GM18858 (cell line): ENCODE measurements at regions not wholly inside any gene's neighbourhood (a gene's known extent, or its start where the extent isn't known, plus 50 kb on each side); places are given as distances from the start of the nearest gene placed in this dataset.
A peak's percentile ranks its signal among the peaks of the same experiment; 100 is the strongest.

Experiments
- ATAC-seq: cut with Tn5 transposase; IDR thresholded peaks from one replicate; pipeline ENCODE4 v1.9.1; 2021; ENCODE audit not compliant: unreplicated experiment

DNA sequence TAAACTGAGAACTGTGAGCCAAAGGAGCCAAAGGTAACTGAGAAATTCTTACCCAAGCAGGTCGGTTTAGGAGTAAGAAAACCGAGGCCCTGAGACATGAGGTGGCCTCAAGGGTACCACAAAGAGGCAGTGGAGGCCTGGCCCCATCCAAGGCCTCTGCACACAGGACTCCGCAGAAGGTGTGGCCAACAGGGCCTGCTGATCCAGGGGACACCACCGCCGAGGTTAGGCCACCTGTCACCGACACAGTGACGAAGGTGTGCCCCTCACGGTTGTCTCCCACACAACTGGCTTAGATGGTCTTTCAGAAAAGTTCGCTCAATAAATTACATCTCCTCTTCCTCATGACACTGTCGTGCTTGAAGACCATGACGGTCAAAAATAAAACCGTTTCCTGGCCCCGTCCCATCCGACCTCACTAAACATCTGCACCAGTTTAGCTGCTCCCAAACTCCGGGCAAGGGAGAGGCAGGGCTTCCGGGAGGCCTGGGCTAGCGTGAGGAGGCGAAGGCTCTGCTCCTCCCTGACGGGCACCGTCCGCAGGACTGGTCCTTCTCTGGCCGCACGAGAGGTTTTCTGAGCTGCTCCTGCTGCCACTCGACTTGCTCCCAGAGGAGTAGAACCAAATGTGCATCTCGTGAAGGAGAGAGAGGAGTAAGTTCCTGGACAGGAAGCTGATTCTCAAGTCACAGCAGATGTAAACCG lies 442.0 kb downstream of the EIPR1 start:
- ATAC-seq: no peak

DNA sequence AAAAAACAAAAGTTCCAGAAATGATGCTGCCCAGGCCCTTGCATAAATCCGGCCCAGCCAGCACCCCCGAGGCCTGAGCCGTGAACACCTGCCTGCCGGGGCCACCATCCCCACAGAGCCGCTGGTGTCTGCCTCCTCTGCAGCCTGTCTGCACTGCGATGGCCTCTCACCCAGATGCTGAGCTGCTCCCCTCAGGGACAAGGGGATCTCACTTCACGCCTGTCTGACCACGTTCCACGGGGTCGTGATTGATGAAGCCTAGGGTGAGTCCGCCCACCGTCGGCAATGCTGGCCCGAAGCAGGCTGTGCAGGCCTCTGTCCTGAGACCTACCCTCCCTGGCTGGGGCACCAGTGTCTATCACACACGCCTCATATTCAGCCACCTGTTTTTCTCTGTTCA lies 444.2 kb downstream of the EIPR1 start:
- no peak for ATAC-seq

DNA sequence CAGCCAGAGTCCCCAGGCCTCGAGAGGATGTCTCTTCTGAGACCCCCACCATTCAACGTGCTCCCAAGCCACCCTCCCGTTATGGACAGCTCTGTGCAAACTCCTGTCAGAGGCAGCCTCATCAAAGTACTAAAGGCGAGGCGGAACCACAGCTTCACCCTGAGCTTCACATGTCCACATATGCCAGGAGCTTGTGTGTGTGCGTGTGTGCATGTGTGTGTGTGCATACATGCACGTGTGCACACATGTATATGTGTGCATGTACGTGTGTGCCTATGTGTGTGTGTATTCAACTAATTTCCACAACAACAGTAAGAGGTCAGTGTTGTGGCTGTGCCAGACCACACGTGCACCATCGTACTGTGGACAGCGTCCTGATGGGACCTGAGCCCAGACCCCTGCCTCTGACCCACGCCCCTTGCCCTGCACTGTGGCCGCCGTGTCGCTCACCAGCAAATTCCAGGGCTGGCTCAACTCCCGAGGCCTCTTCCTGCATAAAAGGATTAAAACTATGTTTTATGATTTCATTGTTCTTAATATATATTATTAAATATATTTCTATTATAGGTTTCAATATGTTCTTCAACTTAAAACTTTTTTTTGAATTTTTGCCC lies 444.8 kb downstream of the EIPR1 start:
- ATAC-seq: no peak

DNA sequence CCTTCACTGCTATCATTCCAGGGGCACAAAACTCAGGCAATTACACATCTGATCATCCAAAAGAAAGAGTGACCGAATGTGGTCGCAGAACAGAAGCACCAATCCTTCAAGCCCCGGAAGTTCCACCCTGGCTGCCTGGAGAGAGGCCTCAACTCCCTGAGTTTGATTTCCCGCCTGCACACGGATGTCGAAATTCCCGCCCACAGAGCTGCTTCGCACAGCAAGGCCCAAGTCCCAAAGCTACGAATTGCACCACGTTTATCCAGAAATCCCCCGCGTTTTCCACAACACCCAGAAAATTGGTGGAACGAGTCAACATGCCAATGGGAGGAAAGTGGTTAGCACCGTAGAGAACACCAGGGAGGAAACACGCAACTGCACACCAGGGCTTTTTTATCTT lies 445.4 kb downstream of the EIPR1 start:
- no peak for ATAC-seq

DNA sequence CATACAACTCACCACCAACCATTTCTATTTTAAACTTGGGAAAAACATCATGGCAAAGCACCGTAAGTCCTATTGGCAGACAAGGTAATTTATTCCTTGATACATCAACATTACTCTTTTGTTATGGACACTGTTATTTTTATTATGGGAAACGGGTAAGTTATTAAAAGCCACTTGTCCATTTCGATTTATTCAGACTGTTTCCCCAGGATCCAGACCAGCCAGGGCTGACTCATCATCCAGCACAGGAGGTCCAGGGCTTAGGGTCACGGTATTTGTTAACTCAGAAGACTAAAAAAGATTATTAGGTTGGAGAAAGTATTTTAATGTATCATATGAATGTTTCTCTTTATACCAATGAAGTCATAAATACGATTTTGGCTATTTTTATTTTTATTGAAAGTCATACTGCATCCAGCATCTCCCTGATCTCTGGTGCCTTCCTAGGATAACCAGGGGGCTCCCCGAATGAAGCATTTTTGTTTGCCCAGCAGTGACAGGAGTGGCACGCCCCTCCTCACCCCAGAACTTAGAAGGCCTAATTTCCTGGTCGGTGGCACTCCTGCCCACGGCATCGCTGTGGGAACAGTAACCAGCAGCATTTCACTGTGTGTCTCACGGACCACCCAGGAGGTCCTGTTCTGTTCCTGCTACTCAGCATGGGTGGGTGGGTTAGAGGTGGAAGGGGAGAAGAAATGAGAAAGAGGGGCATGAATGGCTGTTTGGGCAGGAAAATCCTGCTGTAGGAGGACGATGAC lies 446.1 kb downstream of the EIPR1 start:
- no peak for ATAC-seq

DNA sequence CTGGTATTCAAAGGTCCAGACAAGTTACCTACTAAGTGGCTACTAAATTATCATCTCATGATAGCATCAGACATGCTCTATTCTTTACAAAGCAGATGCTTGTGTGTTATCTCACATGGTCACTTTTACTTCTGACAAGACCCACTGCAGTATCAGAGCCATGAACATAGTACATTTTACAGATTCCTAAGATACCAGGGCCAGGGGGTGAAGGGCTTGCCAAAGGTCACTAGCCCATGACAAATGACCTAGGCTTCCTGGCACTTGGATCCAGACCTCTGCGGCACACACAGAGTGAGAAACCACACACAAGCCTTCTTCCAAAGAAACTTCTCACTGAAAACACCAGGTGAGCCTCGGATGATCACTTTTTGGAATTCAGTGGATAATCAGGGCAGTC lies 446.8 kb downstream of the EIPR1 start:
- ATAC-seq: no peak

DNA sequence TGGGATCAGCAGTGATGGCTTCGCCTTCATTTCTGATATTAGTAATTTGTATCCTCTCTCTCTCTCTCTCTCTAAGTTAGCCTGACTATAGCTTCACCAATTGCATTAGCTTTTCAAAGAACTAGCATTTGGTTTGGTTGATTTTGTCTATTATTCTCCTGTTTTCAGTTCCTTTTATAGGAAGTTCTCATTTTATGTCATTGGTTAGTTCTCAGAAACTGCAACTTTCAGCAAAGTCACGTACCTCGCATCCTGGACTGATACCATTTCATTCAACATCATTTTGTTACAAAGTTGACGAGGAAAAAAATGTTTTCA lies 450.8 kb downstream of the EIPR1 start:
- peak; percentile 38 for ATAC-seq

DNA sequence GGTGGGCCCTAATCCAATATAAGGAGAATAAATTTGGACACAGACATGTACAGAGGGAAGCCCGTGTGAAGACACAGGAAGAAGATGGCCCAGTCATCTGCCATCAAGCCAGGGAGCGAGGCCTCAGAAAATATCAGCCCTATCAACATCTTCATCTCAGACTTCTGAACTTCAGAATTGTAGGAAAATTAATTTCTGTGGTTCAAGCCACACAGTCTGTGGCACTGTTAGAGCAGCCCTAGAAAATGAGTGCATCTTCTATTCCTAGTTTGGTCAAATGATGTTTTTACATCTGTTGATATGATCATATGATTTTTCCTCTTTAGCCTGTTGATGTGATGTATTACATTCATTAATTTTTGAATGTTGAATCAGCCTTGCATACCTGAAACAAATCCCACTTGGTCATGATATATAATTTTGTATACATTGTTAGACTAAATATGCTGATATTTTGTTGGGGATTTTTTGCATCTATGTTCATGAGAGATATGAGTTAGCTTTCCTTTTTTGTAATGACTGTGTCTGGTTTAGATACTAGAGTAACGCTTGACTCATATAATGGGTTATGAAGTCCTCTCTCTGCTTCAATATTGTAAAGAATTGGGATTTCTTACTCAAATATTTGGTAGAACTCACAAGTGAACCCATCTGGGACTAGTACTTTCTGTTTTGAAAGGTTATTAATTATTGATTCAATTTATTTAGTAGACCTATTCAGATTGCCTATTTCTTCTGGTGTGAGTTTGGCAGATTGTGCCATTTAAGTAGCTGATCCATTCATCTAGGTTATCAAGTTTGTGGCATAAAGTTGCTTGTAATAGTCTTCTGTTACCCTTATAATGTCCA lies 451.4 kb downstream of the EIPR1 start:
- ATAC-seq: peak; percentile 85

DNA sequence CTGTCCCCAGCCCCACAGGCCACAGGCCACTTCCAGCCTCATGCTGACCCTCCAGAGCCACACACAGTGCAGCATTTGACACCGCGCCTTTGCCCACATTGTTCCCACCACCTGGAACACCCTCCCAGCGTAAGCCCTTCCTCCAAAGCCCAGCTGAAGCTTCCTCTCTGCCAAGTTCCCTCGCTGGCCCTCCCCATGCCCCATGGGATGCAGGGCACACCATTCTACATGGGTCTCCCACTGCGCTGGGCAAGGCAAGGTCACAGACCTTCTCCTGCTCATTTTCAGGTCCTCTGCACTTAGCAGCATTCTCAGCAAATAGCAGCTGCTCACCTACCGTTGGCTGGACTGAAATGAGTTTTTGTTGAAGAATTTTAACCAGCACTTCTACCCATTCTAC lies 455.5 kb downstream of the EIPR1 start:
- no peak for ATAC-seq

DNA sequence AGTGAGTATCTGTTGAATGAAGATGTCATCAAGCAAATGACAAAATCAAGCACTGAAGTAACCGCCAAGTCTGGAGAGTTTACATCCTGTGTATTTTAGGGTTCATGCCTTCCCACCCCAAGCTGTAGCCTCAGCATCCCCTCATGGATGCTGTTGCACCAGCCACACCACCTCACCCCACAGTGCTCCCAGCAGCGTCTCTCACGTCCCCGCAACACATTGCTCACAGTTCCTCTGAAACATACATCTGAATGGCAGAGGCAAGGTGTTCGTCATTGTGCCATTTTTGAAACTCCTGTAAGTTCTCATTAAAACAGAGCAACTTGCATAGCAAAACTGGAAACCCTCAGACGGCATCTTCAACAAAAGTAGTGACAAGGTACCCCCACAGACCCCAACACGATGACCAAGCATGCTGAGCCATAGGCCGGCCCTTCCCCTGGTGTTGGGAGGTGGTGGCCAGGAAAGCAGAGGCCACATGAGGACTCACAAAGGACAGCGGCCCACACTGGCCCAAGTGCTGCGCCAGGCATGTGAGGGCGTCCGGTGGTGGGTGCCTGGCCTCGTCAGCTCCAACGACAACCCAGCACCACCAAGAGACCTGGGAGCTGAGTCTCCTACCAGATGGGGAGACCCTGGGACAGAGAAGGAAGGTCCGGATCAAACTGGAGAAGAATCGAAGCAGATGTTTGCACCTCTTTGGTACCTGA lies 456.5 kb downstream of the EIPR1 start:
- no peak for ATAC-seq

DNA sequence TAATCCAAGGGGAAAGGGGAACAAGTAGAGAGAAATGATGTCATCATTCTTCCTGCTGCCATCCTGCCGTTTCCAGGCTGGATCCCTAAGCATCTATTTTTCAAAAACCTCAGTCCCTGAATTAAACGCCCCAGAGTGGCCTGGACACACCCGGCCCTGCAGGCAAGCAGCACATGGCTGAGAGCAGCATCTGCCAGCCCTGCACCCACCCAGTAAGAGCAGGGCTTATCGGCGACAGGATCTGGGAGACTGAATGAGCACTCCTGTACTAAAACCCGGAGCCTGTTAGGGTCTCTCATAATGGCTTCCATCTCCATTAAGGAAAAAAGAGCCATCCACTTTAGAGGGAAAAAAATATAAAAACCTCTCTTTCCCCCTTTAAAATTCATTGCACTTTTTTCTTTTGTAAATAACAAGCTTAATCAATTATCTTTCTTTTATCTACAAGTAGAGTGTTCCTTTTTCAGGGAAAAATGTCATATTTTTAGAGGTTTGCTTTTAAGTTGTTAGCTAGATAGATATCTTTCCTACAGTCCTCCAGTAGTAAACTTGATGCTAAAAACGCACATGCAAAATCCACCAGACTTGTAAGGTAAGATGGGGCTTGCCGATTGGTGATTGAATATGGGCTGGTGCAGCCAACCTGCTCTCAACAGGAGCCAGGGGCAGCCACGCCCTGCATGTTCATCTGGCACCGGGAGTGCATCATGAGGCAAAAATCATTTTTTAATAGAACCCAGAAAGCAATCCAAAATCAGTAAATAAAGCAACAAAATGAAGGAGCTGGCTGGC lies 457.8 kb downstream of the EIPR1 start:
- ATAC-seq: no peak

DNA sequence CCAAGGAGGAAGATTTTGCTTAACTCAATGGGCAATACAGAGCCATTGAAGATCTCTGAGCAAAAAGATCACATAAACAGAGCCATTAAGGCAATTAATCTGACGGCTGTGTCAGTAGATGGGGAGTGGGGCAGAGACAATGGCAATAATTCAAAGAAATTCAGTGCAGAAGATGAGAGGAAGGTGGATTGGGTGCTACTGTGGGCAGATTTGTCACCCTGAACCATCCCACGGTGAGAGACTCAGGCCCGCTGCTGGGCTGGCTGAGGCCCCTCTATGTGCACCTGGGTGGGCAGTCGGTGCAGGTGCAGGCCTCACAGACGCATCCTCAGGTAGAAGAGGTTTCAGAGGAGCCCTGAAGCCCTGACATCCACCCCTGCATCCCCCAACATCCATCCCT lies 458.6 kb downstream of the EIPR1 start:
- no peak for ATAC-seq

DNA sequence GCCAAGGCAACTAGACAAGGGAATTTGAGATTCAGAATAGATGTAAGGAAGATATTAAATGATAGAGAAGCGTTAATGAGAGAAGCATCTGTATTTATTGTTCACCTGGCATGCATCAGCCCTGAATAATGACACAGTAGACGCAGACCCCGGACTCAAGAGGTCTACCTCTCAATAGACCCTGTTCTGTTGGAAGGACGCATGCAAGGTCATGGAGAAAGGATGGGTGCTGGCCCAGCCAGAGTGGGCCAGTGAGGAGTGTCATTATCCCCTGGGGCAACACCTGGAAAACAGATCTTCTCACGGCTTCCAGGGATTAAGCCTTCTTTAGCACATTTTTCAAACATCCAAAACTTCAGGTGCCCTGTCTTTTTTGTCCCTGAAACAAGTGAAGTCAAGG lies 461.0 kb downstream of the EIPR1 start:
- ATAC-seq: no peak

DNA sequence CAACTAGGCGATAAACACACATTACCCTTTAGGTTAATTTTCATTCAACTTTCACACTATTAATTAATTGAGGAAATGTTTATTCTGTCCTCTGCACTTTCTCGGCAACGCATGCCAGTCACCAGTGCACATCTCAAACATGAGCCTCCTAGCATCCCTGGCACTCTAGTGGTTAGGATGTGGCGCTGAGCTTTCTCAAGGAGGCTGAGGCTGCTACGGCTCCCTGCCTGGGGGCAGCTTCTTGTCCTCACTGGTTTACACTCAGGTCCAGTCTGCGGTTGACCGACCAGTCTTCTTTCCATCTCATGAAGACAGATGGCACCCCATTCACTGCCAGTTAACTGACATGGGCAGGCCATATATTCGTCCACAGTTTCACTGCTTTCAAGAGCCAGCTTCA lies 463.4 kb downstream of the EIPR1 start:
- no peak for ATAC-seq

DNA sequence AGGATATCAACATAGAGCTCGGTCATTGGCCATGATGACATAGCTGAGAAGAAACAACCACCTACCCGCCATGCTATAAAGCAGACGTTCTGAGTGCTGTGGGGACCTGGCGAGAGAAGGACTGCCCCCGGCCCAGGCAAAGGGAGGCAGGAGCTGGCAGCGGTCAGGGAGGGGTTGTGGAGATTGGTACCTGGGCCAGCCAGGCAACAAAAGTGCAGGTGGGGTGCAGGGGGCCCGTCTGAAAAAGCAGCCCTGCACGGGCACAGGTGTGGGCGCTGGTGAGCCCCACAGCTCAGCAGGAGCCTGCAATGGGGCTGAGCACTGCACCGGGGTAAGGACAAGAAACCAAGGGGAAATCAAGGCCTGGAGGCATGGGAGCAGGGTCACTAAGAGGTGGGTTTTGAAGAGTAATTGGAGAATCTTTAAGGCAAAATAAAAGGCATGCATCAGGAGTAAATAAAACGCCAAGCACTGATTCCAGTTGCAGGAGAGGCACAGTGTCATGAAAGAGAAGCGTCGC lies 464.0 kb downstream of the EIPR1 start:
- ATAC-seq: no peak

DNA sequence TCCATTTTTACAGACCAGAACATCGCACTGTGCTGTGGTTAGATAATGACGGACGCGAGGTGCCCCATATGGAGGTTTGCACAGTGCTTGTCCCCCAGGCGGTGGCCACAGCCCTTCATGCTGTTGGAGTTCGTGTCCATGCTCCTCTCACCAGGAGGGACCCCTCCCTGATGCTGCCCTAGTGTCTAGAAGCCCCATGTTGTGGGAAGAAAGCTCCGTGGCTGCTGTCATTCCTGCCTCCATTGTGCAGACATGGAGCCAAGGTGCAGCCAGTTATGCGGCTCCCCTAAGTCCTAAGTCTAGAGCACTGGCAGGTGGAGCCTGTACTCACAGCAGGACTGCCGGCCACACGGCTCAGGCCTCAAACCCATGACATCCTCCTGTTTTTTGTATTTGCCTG lies 464.9 kb downstream of the EIPR1 start:
- ATAC-seq: no peak

DNA sequence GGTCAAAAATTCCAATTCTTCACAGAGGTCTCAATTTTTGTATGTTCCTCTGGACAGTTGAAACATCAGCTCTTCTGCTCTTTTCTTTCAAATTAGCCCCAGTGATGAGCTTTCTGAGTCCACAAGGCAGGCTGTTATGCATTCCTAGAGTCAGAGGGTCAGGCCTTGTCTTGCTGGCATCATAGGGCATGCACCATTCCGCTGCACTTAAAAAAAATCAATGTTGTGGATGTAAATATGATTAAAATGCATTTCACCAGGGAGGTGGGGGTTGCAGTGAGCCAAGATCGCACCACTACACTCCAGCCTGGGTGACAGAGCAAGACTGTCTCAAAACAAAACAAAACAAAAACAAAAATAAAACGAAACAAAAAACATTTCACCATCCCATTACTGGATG lies 465.3 kb downstream of the EIPR1 start:
- no peak for ATAC-seq

DNA sequence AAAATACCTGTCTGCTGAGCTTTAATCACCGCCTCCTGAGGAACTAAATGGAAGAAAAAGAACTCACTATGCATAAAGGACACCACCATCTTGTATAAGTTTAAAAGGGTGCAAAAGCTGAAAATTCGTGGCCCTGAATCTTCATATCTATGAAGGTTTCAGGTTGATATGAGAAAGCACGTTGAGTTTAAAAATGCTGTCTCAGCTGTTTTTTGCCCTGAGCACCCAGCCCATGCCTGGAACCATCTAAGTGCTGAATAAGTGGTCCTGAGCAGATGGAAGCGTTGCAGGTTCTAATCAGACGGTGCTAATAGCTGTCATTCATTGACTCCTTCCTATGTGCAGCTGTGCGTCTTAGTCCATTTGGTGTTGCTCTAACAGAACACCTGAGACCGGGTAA lies 467.4 kb downstream of the EIPR1 start:
- ATAC-seq: no peak

DNA sequence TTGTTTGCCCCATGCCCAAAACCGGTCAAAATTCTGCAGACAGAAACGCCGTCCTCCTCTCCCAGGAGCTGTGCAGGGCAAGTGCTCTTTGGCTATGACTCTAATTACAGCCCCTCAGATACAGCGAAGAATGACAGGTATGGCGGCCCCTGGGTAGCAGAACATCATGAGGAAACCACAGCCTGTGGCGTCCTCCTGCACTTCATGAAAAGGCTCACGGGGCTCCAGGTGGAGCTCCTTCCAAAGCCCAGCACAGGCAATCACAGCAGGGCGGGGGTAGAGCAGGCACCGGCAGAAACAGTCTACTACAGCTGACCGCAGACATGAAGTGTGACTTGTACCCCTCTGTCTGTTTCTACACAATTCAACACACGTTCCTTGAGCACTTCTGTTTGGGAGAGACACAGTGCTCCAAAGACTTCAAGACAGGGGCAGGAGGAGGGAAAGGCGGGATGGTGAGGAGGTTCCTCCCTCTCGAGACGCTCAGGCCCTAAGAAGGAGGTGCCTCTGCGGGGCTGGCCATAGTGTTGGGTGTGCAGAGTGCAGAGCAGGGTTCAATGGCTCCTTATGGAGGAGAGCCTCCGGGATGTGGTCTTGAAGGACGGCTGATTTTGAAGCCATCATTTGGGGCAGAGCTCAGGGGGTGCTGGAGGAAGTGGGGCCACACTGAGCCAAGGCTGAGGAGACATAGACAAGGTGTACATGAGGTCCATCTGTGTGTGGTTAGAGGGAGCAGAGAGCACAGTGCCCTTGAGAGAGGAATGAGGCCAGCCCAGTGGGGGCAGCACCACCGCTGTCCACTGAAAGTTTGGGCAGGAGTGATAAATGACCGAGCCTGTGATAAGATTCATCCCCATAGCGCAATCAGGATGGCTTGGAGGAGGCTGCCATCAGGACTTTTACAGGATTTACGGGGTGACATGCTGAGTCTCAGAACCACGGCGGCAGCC lies 468.3 kb downstream of the EIPR1 start:
- no peak for ATAC-seq
